Memory B cell (primary cell): ENCODE measurements at regions not wholly inside any gene's neighbourhood (a gene's known extent, or its start where the extent isn't known, plus 50 kb on each side); places are given as distances from the start of the nearest gene placed in this dataset.

ENCODE experiments used
- ATAC-seq: fragments of 150-1000 bp; cut with Tn5 transposase; 2 replicates; pipeline ENCODE4 v1.10.0; 2021; ENCODE audit warnings: low read depth, mild to moderate bottlenecking, moderate library complexity
- DNase-seq, 2 donors: peaks; one replicate each; pipeline ENCODE4 v3.0.0; 2022; ENCODE audit warnings: low spot score in 2 of 2
- H3K27ac Mint-ChIP-seq: one replicate; pipeline ENCODE4 v1.8.0; 2022; ENCODE audit warnings: mild to moderate bottlenecking, moderate library complexity, mixed read lengths
- H3K27me3 Mint-ChIP-seq: one replicate; pipeline ENCODE4 v1.8.0; 2022; ENCODE audit warnings: mixed read lengths
- H3K36me3 Mint-ChIP-seq: one replicate; pipeline ENCODE4 v1.8.0; 2022; ENCODE audit warnings: mild to moderate bottlenecking, mixed read lengths
- H3K4me1 Mint-ChIP-seq: one replicate; pipeline ENCODE4 v1.8.0; 2022; ENCODE audit warnings: mixed read lengths
- H3K4me3 Mint-ChIP-seq: one replicate; pipeline ENCODE4 v1.8.0; 2022; ENCODE audit warnings: mild to moderate bottlenecking, moderate library complexity, mixed read lengths
- H3K9me3 Mint-ChIP-seq: one replicate; pipeline ENCODE4 v1.8.0; 2022; ENCODE audit warnings: mixed read lengths

DNA sequence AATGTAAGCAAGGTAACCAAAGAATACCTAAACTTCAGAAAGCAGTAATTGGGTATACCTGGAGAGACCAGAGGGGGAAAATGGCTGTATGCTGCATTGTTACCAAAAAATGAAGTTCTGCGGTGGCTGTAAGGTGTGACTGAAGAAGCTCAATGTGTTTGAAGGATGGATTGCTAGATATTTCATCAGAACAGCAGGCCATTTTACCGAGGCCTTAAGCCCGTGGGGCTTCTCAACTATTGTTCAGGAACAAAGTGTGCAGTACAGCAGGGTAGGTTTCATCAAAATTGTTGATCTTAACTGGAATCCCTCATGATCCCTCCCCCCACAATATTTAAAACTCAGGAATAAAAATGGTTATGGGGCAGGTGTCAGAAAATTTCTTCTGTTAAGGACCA lies 204.0 kb upstream of the GHITM start:
- H3K9me3 Mint-ChIP-seq: no peaks in the 10 kb centered on the region
- no peaks in the 10 kb centered on the region for H3K36me3 Mint-ChIP-seq
- H3K4me1 Mint-ChIP-seq: no peaks in the 10 kb centered on the region
- peaks cover 2% of the 10 kb centered on the region for H3K27me3 Mint-ChIP-seq
- H3K27ac Mint-ChIP-seq: no peak overlapping the region
- H3K4me3 Mint-ChIP-seq: no peak overlapping the region
- ATAC-seq (no peak), DNase-seq (no peak)

DNA sequence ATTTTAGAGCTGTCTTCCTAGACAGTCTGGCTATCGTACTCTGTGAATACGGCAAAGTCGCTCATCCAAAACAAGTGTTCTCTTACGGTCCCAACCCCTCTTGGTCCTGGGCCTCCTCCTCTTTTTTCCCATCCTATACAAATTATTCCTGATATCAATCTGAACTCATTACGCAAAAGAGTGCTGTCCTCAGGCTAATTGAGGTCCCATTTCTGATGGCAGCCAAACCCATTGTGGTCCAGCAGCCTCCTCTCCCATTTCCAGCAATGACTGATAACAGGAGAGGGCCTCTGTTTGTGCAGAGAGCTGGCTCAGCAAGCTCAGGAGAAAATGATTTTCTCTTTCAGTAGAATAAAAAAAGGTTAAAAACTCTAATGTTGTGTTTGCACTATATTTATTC lies 203.4 kb upstream of the GHITM start:
- H3K4me3 Mint-ChIP-seq: no peak overlapping the region
- DNase-seq: no peak
- no peaks in the 10 kb centered on the region for H3K9me3 Mint-ChIP-seq
- no peak for ATAC-seq
- no peaks in the 10 kb centered on the region for H3K36me3 Mint-ChIP-seq
- H3K27ac Mint-ChIP-seq: no peak overlapping the region
- H3K27me3 Mint-ChIP-seq: peaks cover 2% of the 10 kb centered on the region
- H3K4me1 Mint-ChIP-seq: no peaks in the 10 kb centered on the region

DNA sequence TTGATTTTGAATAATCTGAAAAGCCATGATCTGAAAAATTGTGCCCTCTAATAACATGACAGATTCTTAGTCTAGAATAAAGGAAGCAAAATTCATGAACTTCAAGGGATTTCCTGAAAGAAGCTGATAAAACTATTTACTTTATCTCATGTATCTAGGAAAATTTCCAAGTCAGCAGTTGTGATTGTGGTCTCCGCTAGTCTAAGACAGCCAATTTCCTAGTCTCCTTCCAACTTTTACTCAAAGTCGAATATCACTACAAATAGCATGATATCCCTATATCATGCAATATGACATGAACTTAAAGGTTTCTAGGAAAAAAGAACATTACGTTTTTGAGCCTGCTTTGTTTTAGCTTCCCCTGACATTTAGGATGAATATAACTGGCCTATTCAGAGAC lies 202.1 kb upstream of the GHITM start:
- DNase-seq (no peak), ATAC-seq (no peak)
- no peaks in the 10 kb centered on the region for H3K4me1 Mint-ChIP-seq
- no peaks in the 10 kb centered on the region for H3K9me3 Mint-ChIP-seq
- no peak overlapping the region for H3K4me3 Mint-ChIP-seq
- H3K36me3 Mint-ChIP-seq: no peaks in the 10 kb centered on the region
- H3K27ac Mint-ChIP-seq: no peak overlapping the region
- H3K27me3 Mint-ChIP-seq: peaks cover 2% of the 10 kb centered on the region

GRCh38 chr10:83937826-83938225 lies 201.5 kb upstream of the GHITM start:
- H3K36me3 Mint-ChIP-seq: no peaks in the 10 kb centered on the region
- no peak overlapping the region for H3K27ac Mint-ChIP-seq
- no peak overlapping the region for H3K4me3 Mint-ChIP-seq
- no peak for ATAC-seq
- H3K4me1 Mint-ChIP-seq: no peaks in the 10 kb centered on the region
- peaks cover 2% of the 10 kb centered on the region for H3K27me3 Mint-ChIP-seq
- H3K9me3 Mint-ChIP-seq: no peaks in the 10 kb centered on the region
- DNase-seq: no peak

DNA sequence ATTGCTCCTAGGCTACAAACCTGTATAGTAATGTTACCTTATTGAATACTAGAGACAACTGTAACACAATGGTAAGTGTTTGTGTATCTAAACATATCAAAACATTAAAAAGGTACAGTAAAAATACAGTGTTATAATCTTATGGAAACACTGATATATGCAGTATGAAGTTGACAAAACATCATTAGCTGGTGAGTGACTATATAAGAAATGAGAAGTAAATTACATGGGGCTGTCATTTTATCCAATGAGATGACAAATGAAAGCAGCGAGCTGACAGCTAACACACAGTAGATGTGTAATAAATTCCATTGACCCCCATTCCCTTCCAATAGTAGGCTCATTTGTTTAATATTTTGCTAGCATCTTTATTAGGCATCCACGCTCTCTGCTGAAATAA lies 198.1 kb upstream of the GHITM start:
- no peaks in the 10 kb centered on the region for H3K36me3 Mint-ChIP-seq
- H3K27ac Mint-ChIP-seq: no peak overlapping the region
- no peak for ATAC-seq

DNA sequence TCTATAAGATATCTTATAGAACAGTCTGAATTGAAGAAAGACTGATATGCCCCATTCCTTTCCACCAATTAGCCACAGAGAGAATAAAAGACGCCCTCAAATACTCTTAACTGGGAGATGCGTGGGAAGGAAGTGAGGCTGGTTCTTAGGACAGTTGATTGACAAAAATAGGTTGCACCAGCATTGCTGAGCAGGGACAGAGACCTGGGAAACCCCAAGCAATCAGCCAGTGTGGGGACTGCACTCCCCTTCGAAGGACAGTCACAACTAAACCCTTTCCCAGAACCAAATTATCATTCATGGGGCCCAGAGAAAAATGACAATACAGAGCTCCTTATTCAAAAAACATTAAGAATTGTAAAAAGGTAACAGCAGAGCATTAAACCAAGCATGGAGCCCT lies 196.9 kb upstream of the GHITM start:
- H3K27me3 Mint-ChIP-seq: peaks cover 5% of the 10 kb centered on the region
- DNase-seq (no peak), ATAC-seq (no peak)
- no peaks in the 10 kb centered on the region for H3K36me3 Mint-ChIP-seq
- H3K4me1 Mint-ChIP-seq: no peaks in the 10 kb centered on the region
- H3K9me3 Mint-ChIP-seq: peaks cover 3% of the 10 kb centered on the region
- H3K27ac Mint-ChIP-seq: no peak overlapping the region
- no peak overlapping the region for H3K4me3 Mint-ChIP-seq

More for the DNA sequence above, 198.1 kb upstream of the GHITM start:
- Mint-ChIP-seq H3K4me1 (no peaks in the 10 kb centered on the region), H3K4me3 (no peak overlapping the region), H3K9me3 (peaks cover 3% of the 10 kb centered on the region), H3K27me3 (peaks cover 7% of the 10 kb centered on the region)
- DNase-seq: no peak

DNA sequence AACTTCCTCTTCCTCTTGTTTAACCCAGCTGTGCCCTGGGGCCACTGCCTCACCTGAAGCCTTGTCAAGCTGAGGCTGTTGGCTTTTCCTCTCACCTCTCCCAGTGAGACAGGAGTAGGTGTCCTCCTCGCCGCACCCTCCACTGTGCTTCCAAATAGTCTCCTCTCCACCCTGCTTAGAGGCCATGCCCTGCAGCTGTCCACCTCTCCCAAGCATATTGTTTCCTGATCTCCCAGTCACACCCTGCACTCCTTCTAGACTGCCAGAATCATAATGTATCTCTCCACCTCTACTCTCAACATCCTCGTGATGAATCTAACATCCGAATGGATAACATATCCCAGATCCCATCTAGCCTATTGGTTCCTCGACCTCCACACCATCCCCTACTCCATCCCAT lies 196.3 kb upstream of the GHITM start:
- Mint-ChIP-seq H3K4me3 (no peak overlapping the region), H3K27me3 (peaks cover 5% of the 10 kb centered on the region), H3K36me3 (no peaks in the 10 kb centered on the region), H3K27ac (no peak overlapping the region), H3K9me3 (peaks cover 3% of the 10 kb centered on the region), H3K4me1 (no peaks in the 10 kb centered on the region)
- ATAC-seq (no peak), DNase-seq (no peak)

GRCh38 chr10:83943920-83944319 lies 195.4 kb upstream of the GHITM start:
- H3K4me3 Mint-ChIP-seq: no peak overlapping the region
- ATAC-seq (no peak), DNase-seq (no peak)

DNA sequence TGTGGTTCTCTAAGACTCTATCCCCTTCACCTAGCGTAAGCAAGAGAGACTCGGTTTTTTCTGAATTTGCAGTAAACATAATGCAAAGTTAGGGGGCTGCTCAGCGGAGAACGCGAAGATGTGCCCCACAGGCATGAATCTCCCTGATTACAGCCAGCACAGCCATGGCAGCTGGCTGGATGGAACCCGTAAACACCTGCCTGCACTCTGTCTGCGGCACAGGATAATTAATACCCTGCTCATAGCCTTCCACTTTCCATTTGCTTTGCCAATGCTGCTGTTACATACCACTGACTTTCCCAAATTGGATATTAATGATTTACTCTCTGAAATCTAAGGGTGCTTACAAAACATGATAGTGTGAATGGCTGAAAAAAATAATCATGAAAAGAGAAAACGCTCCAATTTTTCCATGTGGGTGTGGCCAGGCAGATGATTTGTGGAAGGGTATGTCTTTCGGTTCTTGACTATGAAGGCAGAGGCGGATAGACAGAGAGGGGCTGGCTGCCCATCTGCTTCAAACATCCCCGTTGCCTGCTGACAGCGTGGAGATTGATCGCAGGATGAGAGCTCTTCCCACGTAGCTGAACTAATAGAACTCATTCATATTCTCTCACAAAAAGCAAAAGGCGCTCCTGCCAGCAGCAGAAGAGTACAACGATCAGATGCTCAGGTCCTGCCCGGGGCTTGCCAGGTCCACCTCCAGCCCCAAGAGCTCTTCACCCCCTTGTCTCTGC lies 193.2 kb upstream of the GHITM start:
- Mint-ChIP-seq H3K27ac (no peak overlapping the region), H3K4me3 (no peak overlapping the region), H3K27me3 (peaks cover 5% of the 10 kb centered on the region), H3K36me3 (no peaks in the 10 kb centered on the region), H3K9me3 (peaks cover 3% of the 10 kb centered on the region), H3K4me1 (no peaks in the 10 kb centered on the region)
- ATAC-seq (no peak), DNase-seq (no peak)

More at GRCh38 chr10:83943920-83944319, 195.4 kb upstream of the GHITM start:
- H3K4me1 Mint-ChIP-seq: no peaks in the 10 kb centered on the region
- H3K36me3 Mint-ChIP-seq: no peaks in the 10 kb centered on the region
- H3K9me3 Mint-ChIP-seq: peaks cover 3% of the 10 kb centered on the region
- peaks cover 5% of the 10 kb centered on the region for H3K27me3 Mint-ChIP-seq
- no peak overlapping the region for H3K27ac Mint-ChIP-seq

GRCh38 chr10:83952314-83952713 lies 187.0 kb upstream of the GHITM start:
- DNase-seq (no peak), ATAC-seq (no peak)
- Mint-ChIP-seq H3K4me1 (no peaks in the 10 kb centered on the region), H3K27ac (no peak overlapping the region), H3K36me3 (no peaks in the 10 kb centered on the region), H3K4me3 (no peak overlapping the region), H3K9me3 (no peaks in the 10 kb centered on the region), H3K27me3 (no peaks in the 10 kb centered on the region)

- no peaks in the 10 kb centered on the region for H3K9me3 Mint-ChIP-seq
- no peaks in the 10 kb centered on the region for H3K36me3 Mint-ChIP-seq
- H3K27ac Mint-ChIP-seq: no peak overlapping the region
- no peaks in the 10 kb centered on the region for H3K4me1 Mint-ChIP-seq
- H3K27me3 Mint-ChIP-seq: no peaks in the 10 kb centered on the region
- ATAC-seq: no peak
- no peak for DNase-seq
- H3K4me3 Mint-ChIP-seq: no peak overlapping the region
Observed at GRCh38 chr10:83953589-83953988, 185.7 kb upstream of the GHITM start.

GRCh38 chr10:83954193-83954799 lies 185.0 kb upstream of the GHITM start:
- Mint-ChIP-seq H3K27ac (no peak overlapping the region), H3K4me3 (no peak overlapping the region), H3K9me3 (no peaks in the 10 kb centered on the region), H3K36me3 (no peaks in the 10 kb centered on the region), H3K4me1 (no peaks in the 10 kb centered on the region), H3K27me3 (no peaks in the 10 kb centered on the region)
- DNase-seq: no peak
- no peak for ATAC-seq

- Mint-ChIP-seq H3K4me1 (no peaks in the 10 kb centered on the region), H3K4me3 (no peak overlapping the region), H3K36me3 (no peaks in the 10 kb centered on the region), H3K27ac (no peak overlapping the region), H3K27me3 (no peaks in the 10 kb centered on the region), H3K9me3 (no peaks in the 10 kb centered on the region)
- no peak for ATAC-seq
- DNase-seq: no peak
Observed at GRCh38 chr10:83955406-83955805, 183.9 kb upstream of the GHITM start.

- DNase-seq (no peak), ATAC-seq (no peak)
- Mint-ChIP-seq H3K4me3 (no peak overlapping the region), H3K27ac (no peak overlapping the region), H3K9me3 (no peaks in the 10 kb centered on the region), H3K36me3 (no peaks in the 10 kb centered on the region), H3K4me1 (no peaks in the 10 kb centered on the region), H3K27me3 (no peaks in the 10 kb centered on the region)
Observed at GRCh38 chr10:83957168-83957947, 182.0 kb upstream of the GHITM start.
